ENCODE measurements at regions not wholly inside any gene's neighbourhood (a gene's known extent, or its start where the extent isn't known, plus 50 kb on each side); places are given as distances from the start of the nearest gene placed in this dataset.

GRCh38 chr3:24968036-24968435 is 460.0 kb upstream of the RARB start:
- Histone ChIP-seq H3K27ac (replicated peaks) (no peak overlapping the region), H3K4me3 (replicated peaks; ENCODE audit: insufficient read depth, low read length) (no peak overlapping the region), H3K27me3 (ENCODE audit: insufficient read depth, poor library complexity, severe bottlenecking) (no peaks in the 10 kb centered on the region)
- no peak for DNase-seq (ENCODE audit: low read depth in 1 of 2, low spot score in 1 of 2)
- TF ChIP-seq POLR2AphosphoS5 (IDR thresholded peaks at IDR 0.05; ENCODE audit: low read depth) (no peak), GABPA (IDR thresholded peaks at IDR 0.05; ENCODE audit: low read depth) (no peak), SPI1 (IDR thresholded peaks at IDR 0.05; ENCODE audit: borderline replicate concordance, low read depth) (no peak), REST (IDR thresholded peaks at IDR 0.05; ENCODE audit: insufficient replicate concordance, low read depth) (no peak)
- TF ChIP-seq, protein P1, sequence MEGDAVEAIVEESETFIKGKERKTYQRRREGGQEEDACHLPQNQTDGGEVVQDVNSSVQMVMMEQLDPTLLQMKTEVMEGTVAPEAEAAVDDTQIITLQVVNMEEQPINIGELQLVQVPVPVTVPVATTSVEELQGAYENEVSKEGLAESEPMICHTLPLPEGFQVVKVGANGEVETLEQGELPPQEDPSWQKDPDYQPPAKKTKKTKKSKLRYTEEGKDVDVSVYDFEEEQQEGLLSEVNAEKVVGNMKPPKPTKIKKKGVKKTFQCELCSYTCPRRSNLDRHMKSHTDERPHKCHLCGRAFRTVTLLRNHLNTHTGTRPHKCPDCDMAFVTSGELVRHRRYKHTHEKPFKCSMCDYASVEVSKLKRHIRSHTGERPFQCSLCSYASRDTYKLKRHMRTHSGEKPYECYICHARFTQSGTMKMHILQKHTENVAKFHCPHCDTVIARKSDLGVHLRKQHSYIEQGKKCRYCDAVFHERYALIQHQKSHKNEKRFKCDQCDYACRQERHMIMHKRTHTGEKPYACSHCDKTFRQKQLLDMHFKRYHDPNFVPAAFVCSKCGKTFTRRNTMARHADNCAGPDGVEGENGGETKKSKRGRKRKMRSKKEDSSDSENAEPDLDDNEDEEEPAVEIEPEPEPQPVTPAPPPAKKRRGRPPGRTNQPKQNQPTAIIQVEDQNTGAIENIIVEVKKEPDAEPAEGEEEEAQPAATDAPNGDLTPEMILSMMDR (IDR thresholded peaks at IDR 0.05; ENCODE audit: insufficient read depth, low read length): no peak

GRCh38 chr3:24972491-24972890 is 455.6 kb upstream of the RARB start:
- no peak overlapping the region for H3K4me3 ChIP-seq (replicated peaks; ENCODE audit: insufficient read depth, low read length)
- TF ChIP-seq POLR2AphosphoS5 (IDR thresholded peaks at IDR 0.05; ENCODE audit: low read depth) (no peak), SPI1 (IDR thresholded peaks at IDR 0.05; ENCODE audit: borderline replicate concordance, low read depth) (no peak), REST (IDR thresholded peaks at IDR 0.05; ENCODE audit: insufficient replicate concordance, low read depth) (no peak)
- no peak overlapping the region for H3K27ac ChIP-seq (replicated peaks)
- no peaks in the 10 kb centered on the region for H3K27me3 ChIP-seq (ENCODE audit: insufficient read depth, poor library complexity, severe bottlenecking)
- DNase-seq (ENCODE audit: low read depth in 1 of 2, low spot score in 1 of 2): no peak

DNA sequence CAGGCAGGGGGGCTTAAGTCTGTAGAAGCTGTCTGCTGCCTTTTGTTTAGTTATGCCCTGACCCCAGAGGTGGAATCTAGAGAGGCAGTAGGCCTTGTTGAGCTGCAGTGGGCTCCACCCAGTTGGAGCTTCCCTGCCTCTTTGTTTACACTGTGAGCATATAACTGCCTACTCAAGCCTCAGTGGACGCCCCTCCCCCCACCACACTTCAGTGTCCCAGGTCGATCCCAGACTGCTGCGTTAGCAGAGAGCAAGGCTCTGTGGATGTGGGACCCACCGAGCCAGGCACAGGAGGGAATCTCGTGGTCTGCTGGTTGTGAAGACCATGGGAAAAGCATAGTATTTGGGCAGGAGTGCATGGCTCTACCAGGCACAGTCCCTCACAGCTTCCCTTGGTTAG is 446.8 kb upstream of the RARB start:
- TF ChIP-seq POLR2AphosphoS5 (IDR thresholded peaks at IDR 0.05; ENCODE audit: low read depth) (no peak), GABPA (IDR thresholded peaks at IDR 0.05; ENCODE audit: low read depth) (no peak), SPI1 (IDR thresholded peaks at IDR 0.05; ENCODE audit: borderline replicate concordance, low read depth) (no peak), REST (IDR thresholded peaks at IDR 0.05; ENCODE audit: insufficient replicate concordance, low read depth) (no peak)
- TF ChIP-seq, protein P1 (IDR thresholded peaks at IDR 0.05; ENCODE audit: insufficient read depth, low read length): no peak

DNA sequence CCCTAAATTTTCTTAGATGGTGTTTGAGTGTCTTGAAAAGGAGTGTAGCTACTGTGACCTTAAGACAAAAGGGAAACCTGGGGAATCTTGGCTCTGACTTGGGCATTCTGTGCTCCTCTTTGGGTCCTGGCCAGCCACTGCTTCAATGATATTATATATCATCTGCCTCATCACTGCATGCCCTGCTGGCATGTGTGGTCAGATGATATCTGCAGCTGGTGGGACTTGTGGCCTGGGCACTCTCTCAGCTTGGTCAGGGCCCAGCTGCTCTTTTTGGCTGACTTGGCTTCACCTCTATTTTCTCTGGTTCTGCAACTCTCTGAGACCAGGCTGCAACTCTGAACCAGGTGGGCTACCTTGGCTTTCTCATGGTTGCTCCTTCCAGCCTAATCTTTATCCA is 446.1 kb upstream of the RARB start:
- no peak for DNase-seq (ENCODE audit: low read depth in 1 of 2, low spot score in 1 of 2)
- TF ChIP-seq SPI1 (IDR thresholded peaks at IDR 0.05; ENCODE audit: borderline replicate concordance, low read depth) (no peak), REST (IDR thresholded peaks at IDR 0.05; ENCODE audit: insufficient replicate concordance, low read depth) (no peak), GABPA (IDR thresholded peaks at IDR 0.05; ENCODE audit: low read depth) (no peak), POLR2AphosphoS5 (IDR thresholded peaks at IDR 0.05; ENCODE audit: low read depth) (no peak)
- TF ChIP-seq, protein P1 (IDR thresholded peaks at IDR 0.05; ENCODE audit: insufficient read depth, low read length): no peak
- Histone ChIP-seq H3K27me3 (ENCODE audit: insufficient read depth, poor library complexity, severe bottlenecking) (no peaks in the 10 kb centered on the region), H3K4me3 (replicated peaks; ENCODE audit: insufficient read depth, low read length) (no peak overlapping the region), H3K27ac (replicated peaks) (no peak overlapping the region)

More for the DNA sequence above, 446.8 kb upstream of the RARB start:
- Histone ChIP-seq H3K27me3 (ENCODE audit: insufficient read depth, poor library complexity, severe bottlenecking) (no peaks in the 10 kb centered on the region), H3K4me3 (replicated peaks; ENCODE audit: insufficient read depth, low read length) (no peak overlapping the region), H3K27ac (replicated peaks) (no peak overlapping the region)
- no peak for DNase-seq (ENCODE audit: low read depth in 1 of 2, low spot score in 1 of 2)
